CD4-positive, alpha-beta T cell (primary cell): ENCODE measurements at regions not wholly inside any gene's neighbourhood (a gene's known extent, or its start where the extent isn't known, plus 50 kb on each side); places are given as distances from the start of the nearest gene placed in this dataset.

Experiments
- ATAC-seq: fragments of 200-7000 bp; cut with Tn5 transposase; one replicate; pipeline ENCODE4 v1.10.0; 2022; ENCODE audit warnings: mild to moderate bottlenecking; ENCODE audit not compliant: poor library complexity
- CTCF ChIA-PET: fragments of 350-600 bp; sonication (Branson Sonifier 250); formaldehyde crosslinking; loops from one replicate; lab custom pipeline; 2021; ENCODE audit warnings: antibody characterized with exemption, inconsistent platforms; lab: Charles Lee
- POLR2A ChIA-PET: fragments of 350-600 bp; sonication (Branson Sonifier 250); formaldehyde crosslinking; loops from one replicate; lab custom pipeline; 2021; ENCODE audit warnings: antibody characterized with exemption, inconsistent platforms; lab: Charles Lee
- DNase-seq, 14 experiments: peaks; one replicate each; pipeline ENCODE4 v3.0.0-alpha.2; 2013 to 2020; ENCODE audit warnings: mixed read lengths in 2 of 14
- H3K27ac ChIP-seq, 2 donors: one replicate each; pipeline versions ENCODE4 v1.5.1 to v1.7.0; 2013; ENCODE audit warnings: low read length in 2 of 2, low read depth in 1 of 2, mild to moderate bottlenecking in 1 of 2
- H3K27me3 ChIP-seq, 2 experiments: 1 replicate in 1 of 2; 2 replicates in 1 of 2; pipeline versions ENCODE4 v1.6.1 to v1.7.0; 2013; ENCODE audit warnings: low read length in 2 of 2, control low read depth in 1 of 2, mild to moderate bottlenecking in 1 of 2, moderate library complexity in 1 of 2; ENCODE audit not compliant: insufficient read depth in 2 of 2, control insufficient read depth in 1 of 2
- H3K36me3 ChIP-seq: one replicate; pipeline ENCODE4 v1.6.1; 2013; ENCODE audit warnings: low read length, control low read depth; ENCODE audit not compliant: insufficient read depth
- H3K4me1 ChIP-seq: one replicate; pipeline ENCODE4 v1.6.1; 2013; ENCODE audit warnings: low read length, control low read depth; ENCODE audit not compliant: insufficient read depth
- H3K4me3 ChIP-seq: one replicate; pipeline ENCODE4 v1.5.1; 2013; ENCODE audit warnings: mild to moderate bottlenecking, low read length, moderate library complexity
- H3K9me3 ChIP-seq, 2 experiments: 1 replicate in 1 of 2; 2 replicates in 1 of 2; pipeline versions ENCODE4 v1.6.1 to v1.7.0; 2013; ENCODE audit warnings: low read length in 2 of 2, mild to moderate bottlenecking in 2 of 2, control low read depth in 1 of 2, moderate library complexity in 1 of 2; ENCODE audit not compliant: control insufficient read depth in 1 of 2, insufficient read depth in 1 of 2
- H3K27ac Mint-ChIP-seq: one replicate; pipeline ENCODE4 v1.8.0; 2020; ENCODE audit warnings: mixed read lengths
- H3K27me3 Mint-ChIP-seq: one replicate; pipeline ENCODE4 v1.8.0; 2021; ENCODE audit warnings: mixed read lengths
- H3K36me3 Mint-ChIP-seq: one replicate; pipeline ENCODE4 v1.8.0; 2021; ENCODE audit warnings: low read depth, mixed read lengths
- H3K4me1 Mint-ChIP-seq: one replicate; pipeline ENCODE4 v1.8.0; 2021; ENCODE audit warnings: low read depth, mixed read lengths
- H3K4me3 Mint-ChIP-seq: one replicate; pipeline ENCODE4 v1.8.0; 2020; ENCODE audit warnings: mild to moderate bottlenecking, mixed read lengths
- H3K9me3 Mint-ChIP-seq: one replicate; pipeline ENCODE4 v1.8.0; 2020; ENCODE audit warnings: mixed read lengths
- intact Hi-C, 2 experiments: fragments of 100-400 bp; cut with DNase I in 1 of 2; cut with micrococcal nuclease in 1 of 2; formaldehyde crosslinking; loops; one replicate each; pipeline versions ENCODE4 v1.15.1 to v1.9.0; 2023 to 2025; cut with DNase I, micrococcal nuclease
- TF ChIP-seq, protein P1 (sequence below): fragments of 200-600 bp; IDR thresholded peaks from one replicate; pipeline ENCODE4 v1.8.0; 2022; ENCODE audit warnings: antibody characterized with exemption, mild to moderate bottlenecking

- no peak overlapping the region for H3K4me3 Mint-ChIP-seq
- Histone ChIP-seq H3K4me1 (no peaks in the 10 kb centered on the region), H3K4me3 (no peak overlapping the region), H3K36me3 (no peaks in the 10 kb centered on the region), H3K9me3 (no peaks in the 10 kb centered on the region), H3K27ac (no peak overlapping the region), H3K27me3 (peaks cover 0 to 16% of the 10 kb centered on the region in 2 experiments)
- ChIA-PET CTCF (no interaction called here), POLR2A (no interaction called here)
- no peaks in the 10 kb centered on the region for H3K4me1 Mint-ChIP-seq
- DNase-seq (no peak), ATAC-seq (no peak)
- H3K36me3 Mint-ChIP-seq = no peaks in the 10 kb centered on the region
- H3K27ac Mint-ChIP-seq = no peak overlapping the region
- TF ChIP-seq, protein P1, sequence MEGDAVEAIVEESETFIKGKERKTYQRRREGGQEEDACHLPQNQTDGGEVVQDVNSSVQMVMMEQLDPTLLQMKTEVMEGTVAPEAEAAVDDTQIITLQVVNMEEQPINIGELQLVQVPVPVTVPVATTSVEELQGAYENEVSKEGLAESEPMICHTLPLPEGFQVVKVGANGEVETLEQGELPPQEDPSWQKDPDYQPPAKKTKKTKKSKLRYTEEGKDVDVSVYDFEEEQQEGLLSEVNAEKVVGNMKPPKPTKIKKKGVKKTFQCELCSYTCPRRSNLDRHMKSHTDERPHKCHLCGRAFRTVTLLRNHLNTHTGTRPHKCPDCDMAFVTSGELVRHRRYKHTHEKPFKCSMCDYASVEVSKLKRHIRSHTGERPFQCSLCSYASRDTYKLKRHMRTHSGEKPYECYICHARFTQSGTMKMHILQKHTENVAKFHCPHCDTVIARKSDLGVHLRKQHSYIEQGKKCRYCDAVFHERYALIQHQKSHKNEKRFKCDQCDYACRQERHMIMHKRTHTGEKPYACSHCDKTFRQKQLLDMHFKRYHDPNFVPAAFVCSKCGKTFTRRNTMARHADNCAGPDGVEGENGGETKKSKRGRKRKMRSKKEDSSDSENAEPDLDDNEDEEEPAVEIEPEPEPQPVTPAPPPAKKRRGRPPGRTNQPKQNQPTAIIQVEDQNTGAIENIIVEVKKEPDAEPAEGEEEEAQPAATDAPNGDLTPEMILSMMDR = no peak
- intact Hi-C loops = no loop called here
- H3K27me3 Mint-ChIP-seq = peaks cover 32% of the 10 kb centered on the region
- no peaks in the 10 kb centered on the region for H3K9me3 Mint-ChIP-seq
Measured at GRCh38 chr3:124459678-124460077, 270.6 kb upstream of the UMPS start.

DNA sequence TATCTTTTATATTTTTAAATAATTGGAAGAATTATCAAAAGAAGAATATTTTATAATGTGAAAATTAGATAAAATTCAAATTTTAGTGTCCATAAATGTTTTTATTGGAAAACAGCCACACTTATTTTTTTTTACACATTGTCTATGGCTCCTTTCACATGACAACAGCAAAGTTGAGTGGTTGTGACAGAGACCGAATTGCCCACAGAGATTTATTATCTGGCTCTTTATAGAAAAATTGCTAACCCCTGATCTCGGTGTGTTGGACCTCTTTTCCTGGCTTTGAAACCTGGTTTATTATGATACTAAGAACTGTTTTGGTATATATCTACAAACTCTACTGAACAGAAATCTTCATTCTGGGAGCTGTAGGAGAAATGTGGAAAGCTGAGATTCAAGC lies 269.1 kb upstream of the UMPS start:
- H3K27me3 Mint-ChIP-seq = peaks cover 34% of the 10 kb centered on the region
- H3K9me3 ChIP-seq = no peaks in the 10 kb centered on the region
- TF ChIP-seq, protein P1 = no peak
- intact Hi-C loops = no loop called here
- no peaks in the 10 kb centered on the region for H3K4me1 ChIP-seq
- H3K4me3 Mint-ChIP-seq = no peak overlapping the region
- H3K4me1 Mint-ChIP-seq = no peaks in the 10 kb centered on the region
- no peaks in the 10 kb centered on the region for H3K36me3 Mint-ChIP-seq
- CTCF ChIA-PET = no interaction called here
- ATAC-seq = no peak
- no peaks in the 10 kb centered on the region for H3K9me3 Mint-ChIP-seq
- no peak overlapping the region for H3K27ac Mint-ChIP-seq
- no peak for DNase-seq
- no peak overlapping the region for H3K27ac ChIP-seq
- no peaks in the 10 kb centered on the region for H3K36me3 ChIP-seq
- H3K27me3 ChIP-seq = peaks cover 0 to 22% of the 10 kb centered on the region in 2 experiments
- POLR2A ChIA-PET = no interaction called here
- H3K4me3 ChIP-seq = no peak overlapping the region

GRCh38 chr3:124461838-124462632 lies 268.2 kb upstream of the UMPS start:
- Mint-ChIP-seq H3K27me3 (peaks cover 38% of the 10 kb centered on the region), H3K4me1 (no peaks in the 10 kb centered on the region), H3K27ac (no peak overlapping the region), H3K4me3 (no peak overlapping the region), H3K9me3 (no peaks in the 10 kb centered on the region), H3K36me3 (no peaks in the 10 kb centered on the region)
- DNase-seq (no peak), ATAC-seq (no peak)
- H3K4me3 ChIP-seq = no peak overlapping the region
- H3K27ac ChIP-seq = no peak overlapping the region
- TF ChIP-seq, protein P1 = no peak
- ChIA-PET CTCF (no interaction called here), POLR2A (no interaction called here)
- peaks cover 0 to 23% of the 10 kb centered on the region in 2 experiments for H3K27me3 ChIP-seq
- H3K4me1 ChIP-seq = no peaks in the 10 kb centered on the region
- H3K9me3 ChIP-seq = no peaks in the 10 kb centered on the region
- intact Hi-C loops = no loop called here
- H3K36me3 ChIP-seq = no peaks in the 10 kb centered on the region
